ENCODE measurements at regions not wholly inside any gene's neighbourhood (a gene's known extent, or its start where the extent isn't known, plus 50 kb on each side); places are given as distances from the start of the nearest gene placed in this dataset.

DNA sequence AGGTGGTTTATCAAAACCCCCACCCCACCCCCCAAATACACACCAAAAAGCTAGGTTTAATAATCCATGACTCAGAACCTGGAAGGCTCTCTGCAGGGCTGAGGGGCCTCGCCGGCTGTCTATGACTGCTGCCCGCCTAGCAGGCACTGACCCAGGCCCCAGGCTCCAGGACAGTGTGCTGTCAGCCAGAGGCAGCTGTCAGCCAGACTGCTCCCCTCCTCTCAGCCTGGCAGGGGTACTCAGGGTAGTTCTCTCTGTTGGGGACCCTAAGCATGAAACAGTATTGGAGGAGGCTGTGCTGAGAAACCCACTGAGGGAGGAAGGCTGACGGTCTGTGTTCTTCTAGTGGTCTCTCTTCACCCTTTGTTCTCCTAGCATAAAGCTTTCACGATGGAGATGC lies 90.3 kb downstream of the CCDC185 start:
- TF ChIP-seq, protein P1, sequence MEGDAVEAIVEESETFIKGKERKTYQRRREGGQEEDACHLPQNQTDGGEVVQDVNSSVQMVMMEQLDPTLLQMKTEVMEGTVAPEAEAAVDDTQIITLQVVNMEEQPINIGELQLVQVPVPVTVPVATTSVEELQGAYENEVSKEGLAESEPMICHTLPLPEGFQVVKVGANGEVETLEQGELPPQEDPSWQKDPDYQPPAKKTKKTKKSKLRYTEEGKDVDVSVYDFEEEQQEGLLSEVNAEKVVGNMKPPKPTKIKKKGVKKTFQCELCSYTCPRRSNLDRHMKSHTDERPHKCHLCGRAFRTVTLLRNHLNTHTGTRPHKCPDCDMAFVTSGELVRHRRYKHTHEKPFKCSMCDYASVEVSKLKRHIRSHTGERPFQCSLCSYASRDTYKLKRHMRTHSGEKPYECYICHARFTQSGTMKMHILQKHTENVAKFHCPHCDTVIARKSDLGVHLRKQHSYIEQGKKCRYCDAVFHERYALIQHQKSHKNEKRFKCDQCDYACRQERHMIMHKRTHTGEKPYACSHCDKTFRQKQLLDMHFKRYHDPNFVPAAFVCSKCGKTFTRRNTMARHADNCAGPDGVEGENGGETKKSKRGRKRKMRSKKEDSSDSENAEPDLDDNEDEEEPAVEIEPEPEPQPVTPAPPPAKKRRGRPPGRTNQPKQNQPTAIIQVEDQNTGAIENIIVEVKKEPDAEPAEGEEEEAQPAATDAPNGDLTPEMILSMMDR (IDR thresholded peaks at IDR 0.05) = no peak
- TF ChIP-seq POLR2A (IDR thresholded peaks at IDR 0.05) = no peak

Measured in thyroid gland (tissue), 4 donors.